KMS-11 (cell line): ENCODE measurements at regions not wholly inside any gene's neighbourhood (a gene's known extent, or its start where the extent isn't known, plus 50 kb on each side); places are given as distances from the start of the nearest gene placed in this dataset.
"Not testable (repeated sequence)": the region's sequence is repeated elsewhere in the genome, so short reads cannot be mapped to it uniquely, and the experiment has no call there.

ENCODE experiments used
- H2AFZ ChIP-seq: fragments of 200-600 bp; sonication (generic); 2 replicates; pipeline ENCODE4 v1.6.1; 2016; ENCODE audit warnings: antibody characterized with exemption, mixed run types, low read depth
- H3K27ac ChIP-seq: fragments of 200-600 bp; sonication (generic); 2 replicates; pipeline ENCODE4 v1.6.1; 2016; ENCODE audit warnings: mild to moderate bottlenecking, mixed run types
- H3K27me3 ChIP-seq: fragments of 200-600 bp; sonication (generic); 2 replicates; pipeline ENCODE4 v1.6.1; 2017; ENCODE audit warnings: mild to moderate bottlenecking, low read depth, mixed run types, moderate library complexity; ENCODE audit not compliant: insufficient read depth
- H3K36me3 ChIP-seq: fragments of 200-600 bp; sonication (generic); 2 replicates; pipeline ENCODE4 v1.6.1; 2017; ENCODE audit warnings: mild to moderate bottlenecking, mixed run types; ENCODE audit not compliant: insufficient read depth
- H3K4me1 ChIP-seq: fragments of 200-600 bp; sonication (generic); 2 replicates; pipeline ENCODE4 v1.6.1; 2016; ENCODE audit warnings: mild to moderate bottlenecking, low read depth, mixed run types; ENCODE audit not compliant: poor library complexity, severe bottlenecking
- H3K4me2 ChIP-seq: fragments of 200-600 bp; sonication (generic); 2 replicates; pipeline ENCODE4 v1.7.0; 2016; ENCODE audit warnings: mild to moderate bottlenecking, mixed run types
- H3K4me3 ChIP-seq: fragments of 200-600 bp; sonication (generic); IDR thresholded peaks from 2 replicates; pipeline ENCODE4 v1.6.1; 2017; ENCODE audit warnings: low read depth, low read length, mixed read lengths; ENCODE audit not compliant: insufficient read depth
- H3K79me2 ChIP-seq: fragments of 200-600 bp; sonication (generic); 2 replicates; pipeline ENCODE4 v1.6.1; 2016; ENCODE audit warnings: low read depth, mixed run types; ENCODE audit not compliant: insufficient read depth
- H3K9ac ChIP-seq: fragments of 200-600 bp; sonication (generic); 2 replicates; pipeline ENCODE4 v1.6.1; 2016; ENCODE audit warnings: mild to moderate bottlenecking, mixed run types
- H4K20me1 ChIP-seq: fragments of 200-600 bp; sonication (generic); 2 replicates; pipeline ENCODE4 v1.6.1; 2016; ENCODE audit warnings: mild to moderate bottlenecking, mixed run types; ENCODE audit not compliant: insufficient read depth
- CTCF ChIP-seq: fragments of 200-600 bp; sonication (generic); conservative IDR thresholded peaks from 2 replicates; pipeline ENCODE4 v1.6.1; 2017; ENCODE audit warnings: low read depth, mild to moderate bottlenecking, antibody characterized with exemption, low read length, moderate library complexity, mixed read lengths

GRCh38 chr14:98219638-98220037 is 1052.4 kb downstream of the BCL11B start:
- H3K79me2 ChIP-seq: no peaks in the 10 kb centered on the region
- no peak overlapping the region for H2AFZ ChIP-seq
- no peak overlapping the region for H3K9ac ChIP-seq
- H3K4me1 ChIP-seq: peaks cover 33% of the 10 kb centered on the region
- no peak overlapping the region for H3K4me3 ChIP-seq
- H3K27me3 ChIP-seq: no peaks in the 10 kb centered on the region
- no peak for TF ChIP-seq CTCF
- no peak overlapping the region for H3K4me2 ChIP-seq
- no peaks in the 10 kb centered on the region for H3K36me3 ChIP-seq
- H4K20me1 ChIP-seq: no peaks in the 10 kb centered on the region
- H3K27ac ChIP-seq: no peak overlapping the region

GRCh38 chr14:98223106-98223505 is 1048.9 kb downstream of the BCL11B start:
- Histone ChIP-seq H3K36me3 (no peaks in the 10 kb centered on the region), H4K20me1 (no peaks in the 10 kb centered on the region), H3K27ac (no peak overlapping the region), H3K4me2 (no peak overlapping the region), H3K4me1 (peaks cover 60% of the 10 kb centered on the region), H3K79me2 (no peaks in the 10 kb centered on the region), H3K27me3 (no peaks in the 10 kb centered on the region), H2AFZ (no peak overlapping the region), H3K9ac (no peak overlapping the region), H3K4me3 (no peak overlapping the region)
- no peak for TF ChIP-seq CTCF

- H2AFZ ChIP-seq, H3K4me3 ChIP-seq, H3K27ac ChIP-seq, H4K20me1 ChIP-seq, H3K36me3 ChIP-seq, H3K27me3 ChIP-seq, H3K9ac ChIP-seq, H3K79me2 ChIP-seq: not testable (repeated sequence)
- Histone ChIP-seq H3K4me1 (peaks cover 60% of the 10 kb centered on the region), H3K4me2 (peak overlapping the region; percentile 50)
Observed at GRCh38 chr14:98223710-98224109, 1048.3 kb downstream of the BCL11B start.

- peak overlapping the region; percentile 88 for H3K27ac ChIP-seq
- peak overlapping the region; percentile 35; the same call in 1 of the 2 replicates for H3K9ac ChIP-seq
- no peaks in the 10 kb centered on the region for H3K36me3 ChIP-seq
- peak overlapping the region; percentile 39 for H2AFZ ChIP-seq
- no peak overlapping the region for H3K4me3 ChIP-seq
- peak overlapping the region; percentile 41 for H3K4me2 ChIP-seq
- no peaks in the 10 kb centered on the region for H3K79me2 ChIP-seq
- H3K4me1 ChIP-seq: peaks cover 77% of the 10 kb centered on the region
- no peaks in the 10 kb centered on the region for H3K27me3 ChIP-seq
- no peak for TF ChIP-seq CTCF
- no peaks in the 10 kb centered on the region for H4K20me1 ChIP-seq
Observed at GRCh38 chr14:98226411-98226810, 1045.6 kb downstream of the BCL11B start.

- Histone ChIP-seq H4K20me1 (no peaks in the 10 kb centered on the region), H3K36me3 (no peaks in the 10 kb centered on the region), H3K4me1 (peaks cover 77% of the 10 kb centered on the region), H3K9ac (peak overlapping the region; percentile 35; the same call in 1 of the 2 replicates), H3K4me3 (no peak overlapping the region), H3K27ac (peak overlapping the region; percentile 88), H2AFZ (peak overlapping the region; percentile 39), H3K79me2 (no peaks in the 10 kb centered on the region), H3K27me3 (no peaks in the 10 kb centered on the region), H3K4me2 (peak overlapping the region; percentile 53)
- TF ChIP-seq CTCF: no peak
Observed at GRCh38 chr14:98227000-98227726, 1044.8 kb downstream of the BCL11B start.
